PFSK-1 (cell line): ENCODE measurements at regions not wholly inside any gene's neighbourhood (a gene's known extent, or its start where the extent isn't known, plus 50 kb on each side); places are given as distances from the start of the nearest gene placed in this dataset.

Experiments used
- FOXP2 ChIP-seq: optimal IDR thresholded peaks from 2 replicates; pipeline ENCODE3; 2011; ENCODE audit warnings: borderline replicate concordance, control low read depth, inconsistent platforms; ENCODE audit not compliant: insufficient read depth; ENCODE audit errors: extremely low read length, extremely low read depth
- POLR2AphosphoS5 ChIP-seq: IDR thresholded peaks from 2 replicates; pipeline ENCODE4 v1.6.1; 2012; ENCODE audit warnings: low read depth, mild to moderate bottlenecking, control low read depth, low read length, moderate library complexity
- REST ChIP-seq, 2 experiments: IDR thresholded peaks; 2 replicates each; pipeline versions ENCODE4 v1.6.1 to v1.8.0; 2011 to 2012; ENCODE audit warnings: low read depth in 2 of 2, low read length in 2 of 2, control low read depth in 1 of 2, inconsistent platforms in 1 of 2, mild to moderate bottlenecking in 1 of 2, moderate library complexity in 1 of 2; ENCODE audit not compliant: insufficient read depth in 1 of 2
- SIN3A ChIP-seq: IDR thresholded peaks from 2 replicates; pipeline ENCODE4 v1.6.1; 2012; ENCODE audit warnings: mild to moderate bottlenecking, low read length, moderate library complexity, borderline replicate concordance; ENCODE audit not compliant: insufficient read depth
- TAF1 ChIP-seq: IDR thresholded peaks from 2 replicates; pipeline ENCODE4 v1.6.1; 2012; ENCODE audit warnings: low read length, control low read depth, borderline replicate concordance; ENCODE audit not compliant: insufficient read depth

DNA sequence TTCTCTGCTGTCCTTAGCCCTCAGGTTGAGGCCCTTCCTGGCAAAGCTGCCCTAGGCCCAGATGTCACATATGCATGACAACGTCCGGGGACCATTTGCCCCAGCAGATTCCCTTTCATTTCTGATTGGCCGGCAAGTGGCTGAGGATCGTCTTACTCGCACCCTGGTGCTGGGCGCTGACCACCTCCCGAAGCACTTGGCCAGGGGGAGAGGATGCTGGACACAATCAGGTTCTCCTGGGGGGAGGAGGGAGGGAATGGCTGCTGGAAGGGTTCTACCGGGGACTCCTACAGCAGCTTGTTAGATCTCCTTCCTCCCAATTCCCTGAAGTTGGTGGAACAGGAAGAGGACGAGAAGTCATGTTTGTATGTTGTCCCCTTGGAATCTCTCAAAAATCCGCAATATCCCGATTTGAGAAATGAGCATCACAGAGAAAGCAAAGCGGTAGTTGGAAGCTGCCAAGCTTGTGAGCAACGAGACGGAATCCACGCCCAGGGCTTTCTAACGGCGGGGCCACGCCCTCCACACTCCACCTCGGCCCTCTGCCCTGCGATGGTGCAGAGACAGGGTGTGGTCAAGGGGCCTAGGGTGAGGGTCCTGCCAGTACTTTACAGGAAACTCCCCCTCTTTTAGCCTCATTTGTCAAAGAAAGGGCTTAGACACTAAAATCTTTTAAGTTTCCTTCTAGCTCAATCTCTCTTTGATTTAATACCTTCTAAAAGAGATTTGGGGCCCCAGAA, 61.8 kb upstream of the YWHAQ start:
- TF ChIP-seq FOXP2 = no peak
- TF ChIP-seq REST (IDR thresholded peaks at IDR 0.05; ENCODE audit: insufficient read depth in 1 of 2, low read depth in 2 of 2, low read length in 2 of 2) = no peak
- no peak for TF ChIP-seq POLR2AphosphoS5
- no peak for TF ChIP-seq TAF1
- no peak for TF ChIP-seq SIN3A

- TF ChIP-seq POLR2AphosphoS5 (no peak), TAF1 (no peak), SIN3A (no peak), FOXP2 (no peak), REST (IDR thresholded peaks at IDR 0.05; ENCODE audit: insufficient read depth in 1 of 2, low read depth in 2 of 2, low read length in 2 of 2) (no peak)
Measured at GRCh38 chr2:9693196-9693491, 62.3 kb upstream of the YWHAQ start.

- TF ChIP-seq POLR2AphosphoS5 (no peak), TAF1 (no peak), FOXP2 (no peak), REST (IDR thresholded peaks at IDR 0.05; ENCODE audit: insufficient read depth in 1 of 2, low read depth in 2 of 2, low read length in 2 of 2) (no peak), SIN3A (no peak)
Measured at GRCh38 chr2:9693646-9694045, 62.8 kb upstream of the YWHAQ start.

- TF ChIP-seq FOXP2 (no peak), POLR2AphosphoS5 (no peak), REST (IDR thresholded peaks at IDR 0.05; ENCODE audit: insufficient read depth in 1 of 2, low read depth in 2 of 2, low read length in 2 of 2) (no peak), TAF1 (no peak), SIN3A (no peak)
Measured at GRCh38 chr2:9694661-9695234, 64.0 kb upstream of the YWHAQ start.
